ENCODE measurements at regions not wholly inside any gene's neighbourhood (a gene's known extent, or its start where the extent isn't known, plus 50 kb on each side); places are given as distances from the start of the nearest gene placed in this dataset.

DNA sequence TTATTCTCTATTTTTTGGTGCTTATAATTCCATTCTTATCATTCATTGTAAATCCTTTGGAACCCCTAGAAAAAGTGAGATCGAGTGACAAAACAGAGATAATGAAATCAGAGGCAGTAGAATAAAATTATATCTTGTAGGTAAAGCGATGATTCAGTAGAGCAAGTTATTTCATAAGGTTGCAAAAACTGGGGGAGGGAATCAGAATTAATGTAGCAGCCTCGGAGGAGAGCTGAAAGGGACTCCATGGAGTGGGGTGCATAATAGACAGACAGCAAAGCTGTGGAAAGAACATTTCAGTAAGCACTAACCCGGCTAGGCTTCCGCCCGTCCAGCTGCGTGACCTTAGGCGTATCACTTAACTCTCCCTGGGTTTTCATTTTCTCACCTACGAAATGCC lies 289.7 kb downstream of the EN1 start:
- DNase-seq = no peak

- no peak for DNase-seq
These were observed 290.4 kb downstream of the EN1 start for GRCh38 chr2:118557016-118557415.

DNA sequence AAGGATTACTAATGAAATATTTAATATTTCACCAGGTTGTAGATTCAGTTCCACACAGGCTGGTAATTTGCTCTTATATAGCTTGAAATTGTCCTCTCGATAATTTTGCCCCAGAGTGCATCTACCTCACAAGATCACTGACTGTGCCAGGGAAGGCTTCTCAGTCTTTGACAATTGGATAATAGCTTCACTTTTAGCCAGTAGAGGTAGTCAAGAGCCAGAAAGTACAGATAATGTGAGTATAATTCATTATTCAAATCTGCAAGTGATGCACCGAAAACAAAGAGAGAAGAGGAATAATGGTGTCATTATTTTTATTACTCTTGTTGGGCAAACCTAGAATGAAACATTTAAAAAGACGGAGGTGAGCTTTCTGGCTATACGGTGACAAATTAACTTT lies 292.8 kb downstream of the EN1 start:
- no peak for DNase-seq

DNA sequence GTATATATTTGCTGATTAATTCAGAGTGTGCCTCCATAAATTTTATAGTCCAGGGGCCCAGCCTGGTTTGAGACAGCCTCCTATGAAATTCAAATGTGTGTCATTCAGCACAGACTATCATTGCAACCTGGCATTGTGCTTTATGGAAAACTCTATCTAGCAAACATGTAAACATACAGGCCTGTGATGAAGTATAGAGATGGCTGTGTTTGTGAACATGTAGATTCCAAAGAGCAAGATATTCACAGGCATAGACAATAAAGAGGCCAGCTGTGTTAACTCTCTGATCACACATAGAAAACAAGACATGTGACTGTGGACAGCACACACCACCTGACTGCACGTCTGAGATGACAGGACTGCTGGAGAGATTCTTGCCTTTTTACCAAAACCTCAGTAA lies 297.9 kb downstream of the EN1 start:
- no peak for DNase-seq

DNA sequence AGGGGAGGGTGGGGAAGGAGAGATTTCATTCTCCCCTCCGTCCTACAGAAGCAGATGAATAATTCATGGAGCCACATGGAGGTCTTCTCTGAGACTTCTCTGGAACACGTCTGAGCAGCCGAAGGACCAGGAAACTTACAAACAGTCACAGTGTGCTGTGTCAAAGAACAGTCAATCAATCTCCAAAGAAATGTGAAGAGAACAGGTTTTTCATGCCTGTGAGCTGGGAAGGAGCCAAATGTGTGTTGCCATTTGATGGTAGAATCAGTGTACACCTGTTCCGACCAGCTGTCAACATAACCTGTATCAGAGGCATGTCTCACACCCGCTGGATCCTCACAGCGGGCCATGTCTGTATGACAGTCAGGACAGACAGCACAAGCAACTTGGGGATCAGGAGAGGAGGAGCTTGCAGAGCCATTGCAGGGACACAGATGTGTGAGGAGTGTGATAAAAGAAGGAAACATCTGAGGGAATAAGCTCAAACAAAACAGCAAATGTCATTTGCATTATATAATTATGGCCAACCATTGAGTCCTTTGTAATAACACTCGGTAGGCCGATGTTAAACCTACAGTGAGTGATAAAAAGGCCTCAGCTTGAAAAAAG lies 298.5 kb downstream of the EN1 start:
- DNase-seq = no peak

GRCh38 chr2:118539290-118539689 lies 308.2 kb downstream of the EN1 start:
- peak in 1 of 2 donors; percentile 3 for DNase-seq

GRCh38 chr2:118536306-118536705 lies 311.1 kb downstream of the EN1 start:
- no peak for DNase-seq

- DNase-seq = no peak
These were observed 311.6 kb downstream of the EN1 start for GRCh38 chr2:118535818-118536212.

- no peak for DNase-seq
These were observed 312.2 kb downstream of the EN1 start for GRCh38 chr2:118535171-118535817.

DNA sequence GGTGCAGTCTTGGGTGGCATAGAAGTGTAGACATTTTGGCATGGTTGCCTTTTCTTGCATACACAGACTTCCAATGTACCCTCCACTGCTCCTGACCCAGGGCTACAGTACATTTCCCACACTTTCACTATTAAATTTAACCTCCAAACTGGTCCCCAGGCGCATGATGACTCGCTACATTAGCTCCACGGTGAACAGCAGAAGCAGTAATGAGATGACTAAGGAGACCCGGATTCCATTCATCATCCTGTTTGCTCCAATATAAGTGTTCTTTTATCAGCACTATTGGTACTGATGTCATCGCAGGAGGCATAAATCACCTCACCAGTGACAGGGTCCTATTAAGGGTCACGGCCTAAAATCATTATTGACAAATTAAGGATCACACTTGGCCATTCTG lies 316.5 kb downstream of the EN1 start:
- no peak for DNase-seq

DNA sequence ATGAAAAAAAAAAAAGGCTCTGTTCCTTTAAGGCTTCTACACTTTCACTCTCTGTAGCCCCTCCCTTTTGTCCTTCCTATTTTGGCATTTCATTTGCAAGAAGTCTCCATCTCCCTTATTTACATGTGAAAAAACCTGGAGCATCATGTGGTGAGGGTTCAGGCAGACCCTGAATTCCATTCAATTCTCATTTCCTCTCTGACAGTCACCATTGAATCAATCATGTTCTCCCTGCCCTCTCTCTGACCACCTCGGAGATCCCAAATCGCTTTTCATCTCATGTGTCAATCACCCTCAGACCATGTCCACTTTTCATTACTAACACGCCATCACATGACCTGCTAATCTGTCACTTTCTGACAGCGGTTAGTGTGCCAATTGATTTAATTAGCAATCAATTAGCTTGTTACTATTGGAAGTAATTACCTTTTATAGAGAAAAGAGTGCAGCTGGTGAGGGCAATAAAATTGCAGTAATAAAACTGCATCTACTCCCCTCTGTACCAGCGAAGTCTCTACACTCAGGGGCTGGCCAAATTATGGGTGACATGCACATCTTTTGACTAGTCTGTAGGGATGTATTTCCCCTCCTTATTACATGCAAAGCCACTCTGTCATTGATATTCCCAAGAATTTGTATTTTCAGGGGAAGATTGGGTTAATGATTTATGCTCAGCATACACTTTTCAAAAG lies 317.4 kb downstream of the EN1 start:
- no peak for DNase-seq

DNA sequence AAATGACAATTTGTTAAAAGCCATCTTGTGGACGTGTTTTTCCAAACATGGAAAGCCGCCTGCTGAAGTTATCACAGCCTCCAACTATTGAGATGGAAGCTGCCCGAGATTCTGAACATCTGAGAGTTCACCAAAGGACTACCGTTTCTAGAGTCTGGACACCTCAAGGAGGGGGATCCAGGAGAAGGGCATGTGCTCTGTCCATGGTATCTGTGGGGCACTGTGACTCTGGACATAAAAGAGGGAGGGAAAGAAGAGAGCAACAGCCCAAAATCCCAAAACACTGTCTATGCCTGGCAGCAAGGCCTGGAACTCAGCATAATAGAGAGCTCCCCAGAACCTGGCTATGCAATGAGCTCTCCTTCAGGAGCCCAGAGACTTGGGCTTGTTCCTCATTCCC lies 319.9 kb downstream of the EN1 start:
- no peak for DNase-seq

DNA sequence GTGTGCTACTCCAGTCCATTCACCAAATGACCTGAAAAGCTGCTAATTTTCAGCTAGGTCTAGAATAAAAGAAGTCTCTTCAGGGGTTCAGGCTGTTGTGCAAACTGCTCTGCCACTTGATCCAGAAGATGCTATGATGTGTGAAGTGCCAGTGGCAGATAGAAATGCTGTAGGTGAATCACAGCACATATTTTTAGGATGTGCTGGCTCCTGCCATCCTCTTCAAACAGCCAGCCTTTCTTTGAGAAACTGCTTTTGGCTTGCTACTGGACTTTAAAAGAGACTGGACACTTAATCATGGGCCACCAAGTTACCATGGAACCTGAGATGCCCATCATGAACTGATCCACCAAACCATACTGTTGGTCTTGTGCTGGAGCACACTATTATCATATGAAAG lies 322.1 kb downstream of the EN1 start:
- DNase-seq = no peak

DNA sequence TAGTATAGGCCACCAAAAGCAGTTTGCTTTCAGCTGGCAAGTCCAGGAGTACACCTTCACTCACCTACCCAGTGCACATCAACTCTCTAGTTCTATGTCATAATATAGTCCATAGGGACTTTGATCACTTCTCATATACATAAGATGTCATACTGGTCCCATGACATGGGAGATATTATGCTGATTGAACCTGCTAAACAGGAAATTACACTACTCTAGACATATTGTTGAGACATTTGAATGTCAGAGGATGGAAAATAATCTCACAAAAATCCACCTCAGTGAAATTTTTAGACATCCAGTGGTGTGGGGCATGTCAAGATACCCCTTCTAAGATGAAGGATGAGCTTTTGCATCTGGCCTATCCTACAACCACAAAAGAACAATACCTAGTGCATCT lies 322.5 kb downstream of the EN1 start:
- no peak for DNase-seq

GRCh38 chr2:118523761-118524160 lies 323.7 kb downstream of the EN1 start:
- DNase-seq = no peak

DNA sequence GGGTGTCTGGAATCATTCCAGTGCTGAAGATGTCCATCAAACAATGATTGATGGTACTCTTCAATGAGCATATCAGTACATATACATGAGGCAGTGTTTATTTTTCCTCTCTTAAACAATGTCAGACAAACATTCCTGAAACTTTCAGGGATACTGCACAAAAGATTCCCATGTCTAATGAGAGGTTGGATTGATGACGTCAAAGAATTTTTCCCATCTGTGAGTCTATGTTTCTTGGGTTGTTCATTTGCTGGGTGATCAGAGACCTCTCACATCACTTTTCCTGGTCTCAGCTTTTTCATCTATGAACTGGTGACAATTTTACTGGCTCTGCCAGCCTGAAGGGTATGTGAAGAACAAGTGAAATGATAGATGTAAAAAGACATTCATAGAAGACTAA lies 325.5 kb downstream of the EN1 start:
- no peak for DNase-seq

DNA sequence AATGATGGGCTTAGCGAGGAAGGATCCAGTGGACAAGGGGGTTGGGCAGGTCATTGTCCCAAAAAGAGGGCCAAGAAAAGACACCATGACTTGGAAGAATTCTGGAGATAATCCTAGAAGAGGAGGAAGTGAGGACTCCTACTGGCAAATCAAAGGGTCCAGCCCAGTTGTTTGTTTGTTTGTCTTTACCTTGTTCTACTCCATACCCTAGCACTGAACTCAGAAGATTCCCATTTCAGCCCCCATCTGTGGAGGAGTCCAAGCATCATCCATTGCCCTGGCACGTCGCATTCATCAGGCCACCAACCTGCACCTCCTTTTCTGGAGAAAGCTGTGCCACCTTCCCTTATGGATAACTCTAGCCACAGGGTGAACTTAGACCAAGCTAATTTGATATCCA lies 326.2 kb downstream of the EN1 start:
- DNase-seq = no peak

- no peak for DNase-seq
These were observed 327.2 kb downstream of the EN1 start for GRCh38 chr2:118520246-118520645.

- no peak for DNase-seq
These were observed 327.9 kb downstream of the EN1 start for GRCh38 chr2:118519511-118519910.

DNA sequence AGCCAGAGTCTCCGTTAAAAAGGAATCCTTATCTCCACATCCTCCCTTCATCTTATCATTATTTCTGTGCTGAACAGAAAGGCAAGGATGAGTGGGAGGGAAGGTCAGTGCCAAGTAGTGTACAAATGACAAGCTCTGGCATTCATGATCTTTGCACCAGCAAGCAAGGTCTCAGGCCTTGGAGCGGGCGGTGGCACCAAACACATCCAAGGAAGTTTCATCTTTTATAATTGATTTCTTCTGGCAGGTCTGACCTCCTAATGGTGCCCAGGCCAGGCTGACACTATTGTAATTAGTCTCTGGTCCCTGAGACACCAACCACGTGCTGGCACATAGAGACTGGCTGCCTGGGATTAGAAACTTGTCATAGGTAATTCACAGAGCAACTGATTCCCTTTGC lies 336.6 kb downstream of the EN1 start:
- no peak for DNase-seq

- DNase-seq = no peak
These were observed 338.0 kb downstream of the EN1 start for GRCh38 chr2:118509319-118510004.

DNA sequence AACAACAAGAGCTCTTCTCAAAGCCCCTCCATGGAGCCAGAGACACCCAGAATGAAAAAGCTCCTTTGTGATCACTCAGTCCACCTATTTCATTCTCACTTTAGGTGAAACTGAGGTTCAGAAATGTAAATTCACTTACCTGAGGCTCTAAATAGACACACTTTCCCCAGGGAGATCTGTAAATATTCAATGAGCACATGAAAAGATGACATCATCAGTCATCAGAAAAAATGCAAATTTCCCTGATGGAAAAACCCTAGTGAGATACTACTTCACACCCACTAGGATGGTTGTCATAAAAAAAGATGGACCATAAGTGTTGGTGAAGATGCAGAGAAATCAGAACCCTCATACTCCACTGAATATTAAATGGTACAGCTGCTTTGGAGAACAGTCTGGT lies 339.2 kb downstream of the EN1 start:
- DNase-seq = peak in 1 of 2 donors; percentile 10

GRCh38 chr2:118505436-118505835 lies 342.0 kb downstream of the EN1 start:
- DNase-seq = no peak

DNA sequence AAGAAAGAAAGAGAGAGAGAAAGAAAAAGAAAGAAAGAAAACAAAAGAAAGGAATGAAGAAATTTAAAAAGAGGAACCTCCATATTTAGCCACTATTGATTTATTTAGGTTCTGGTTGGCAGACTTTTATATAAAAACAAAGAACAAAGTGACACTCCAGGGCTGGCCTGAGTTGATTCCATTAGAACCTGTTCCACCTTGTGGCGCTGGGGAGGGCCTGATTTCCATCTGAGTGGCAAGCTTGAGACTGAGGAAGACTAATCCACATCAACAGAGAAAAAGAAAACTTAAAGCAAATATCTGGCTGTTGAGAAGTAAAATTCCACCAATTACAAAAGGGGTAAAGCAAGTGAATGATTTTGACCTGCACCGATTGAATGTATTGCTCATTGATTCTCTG lies 345.3 kb downstream of the EN1 start:
- DNase-seq = no peak
